SK-N-SH (cell line): ENCODE measurements at regions not wholly inside any gene's neighbourhood (a gene's known extent, or its start where the extent isn't known, plus 50 kb on each side); places are given as distances from the start of the nearest gene placed in this dataset.

Experiments used
- CTCF ChIA-PET: fragments of 300-600, 350-600 bp; formaldehyde crosslinking; extraction: SDS; loops from one replicate; lab custom pipeline; 2021; lab: Yijun Ruan, JAX
- POLR2A ChIA-PET: fragments of 350-600 bp; sonication (Branson Sonifier 250); formaldehyde crosslinking; extraction: SDS; loops from one replicate; lab custom pipeline; 2020; ENCODE audit warnings: antibody characterized with exemption, inconsistent platforms; lab: Yijun Ruan, JAX
- DNase-seq: peaks from one replicate; pipeline ENCODE4 v3.0.0; 2012
- H2AFZ ChIP-seq: fragments of 200-600 bp; sonication (generic); 2 replicates; pipeline ENCODE4 v1.8.1; 2016; ENCODE audit warnings: antibody characterized with exemption, mild to moderate bottlenecking, low read depth
- H3F3A ChIP-seq: fragments of 200-600 bp; sonication (generic); replicated peaks from 2 replicates; pipeline ENCODE3; 2016; ENCODE audit warnings: antibody characterized with exemption, mild to moderate bottlenecking; ENCODE audit not compliant: insufficient read depth
- H3K27ac ChIP-seq, 2 experiments: fragments of 200-500 bp in 1 of 2; fragments of 200-600 bp in 1 of 2; sonication (Bioruptor generic) in 1 of 2; sonication (generic), shearing (Covaris generic) in 1 of 2; 2 replicates each; pipeline versions ENCODE4 v1.5.1 to v1.6.1; 2014 to 2016; ENCODE audit warnings: low read depth in 2 of 2, inconsistent platforms in 1 of 2, low read length in 1 of 2, mild to moderate bottlenecking in 1 of 2, mixed read lengths in 1 of 2
- H3K27me3 ChIP-seq: fragments of 200-600 bp; sonication (generic), shearing (Covaris generic); 2 replicates; pipeline ENCODE4 v1.6.1; 2016; ENCODE audit warnings: mixed run types; ENCODE audit not compliant: insufficient read depth
- H3K36me3 ChIP-seq, 2 experiments: fragments of 200-500 bp in 1 of 2; fragments of 200-600 bp in 1 of 2; sonication (Bioruptor generic) in 1 of 2; sonication (generic) in 1 of 2; replicated peaks in 1 of 2; 2 replicates each; pipeline versions ENCODE3 to v1.5.1; 2014 to 2016; ENCODE audit warnings: low read length in 1 of 2, mild to moderate bottlenecking in 1 of 2; ENCODE audit not compliant: insufficient read depth in 2 of 2, control insufficient read depth in 1 of 2
- H3K4me1 ChIP-seq, 2 experiments: fragments of 200-500 bp in 1 of 2; fragments of 200-600 bp in 1 of 2; sonication (Bioruptor generic) in 1 of 2; sonication (generic), shearing (Covaris generic) in 1 of 2; 2 replicates each; pipeline versions ENCODE4 v1.5.1 to v1.6.1; 2014 to 2016; ENCODE audit warnings: low read depth in 1 of 2, low read length in 1 of 2, mixed run types in 1 of 2; ENCODE audit not compliant: insufficient read depth in 2 of 2, control insufficient read depth in 1 of 2
- H3K4me2 ChIP-seq: fragments of 200-600 bp; sonication (generic), shearing (Covaris generic); 2 replicates; pipeline ENCODE4 v1.6.1; 2017; ENCODE audit warnings: mixed run types
- H3K4me3 ChIP-seq, 2 experiments: fragments of 200-500 bp in 1 of 2; fragments of 200-600 bp in 1 of 2; sonication (Bioruptor generic) in 1 of 2; sonication (generic), shearing (Covaris generic) in 1 of 2; 2 replicates each; pipeline versions ENCODE4 v1.5.1 to v1.8.1; 2014 to 2016; ENCODE audit warnings: low read depth in 2 of 2, inconsistent platforms in 1 of 2, low read length in 1 of 2, mild to moderate bottlenecking in 1 of 2, mixed read lengths in 1 of 2, moderate library complexity in 1 of 2
- H3K79me2 ChIP-seq: fragments of 200-600 bp; sonication (generic); 2 replicates; pipeline ENCODE4 v1.8.1; 2017; ENCODE audit warnings: mild to moderate bottlenecking; ENCODE audit not compliant: insufficient read depth
- H3K9ac ChIP-seq: fragments of 200-600 bp; sonication (generic); 2 replicates; pipeline ENCODE4 v1.6.1; 2017; ENCODE audit warnings: mixed run types
- H3K9me2 ChIP-seq: fragments of 200-600 bp; sonication (generic); 2 replicates; pipeline ENCODE4 v1.6.1; 2017; ENCODE audit warnings: mixed run types
- H3K9me3 ChIP-seq: fragments of 200-600 bp; sonication (generic); 2 replicates; pipeline ENCODE4 v1.6.1; 2017; ENCODE audit warnings: mixed run types, mild to moderate bottlenecking, moderate library complexity
- H4K20me1 ChIP-seq: fragments of 200-600 bp; sonication (generic); 2 replicates; pipeline ENCODE4 v1.6.1; 2017; ENCODE audit warnings: mild to moderate bottlenecking, mixed run types; ENCODE audit not compliant: insufficient read depth
- CTCF ChIP-seq: fragments of 200-600 bp; sonication (generic); IDR thresholded peaks from 2 replicates; pipeline ENCODE4 v1.6.1; 2017; ENCODE audit warnings: antibody characterized with exemption, mild to moderate bottlenecking, moderate library complexity
- FOXJ3 ChIP-seq: sonication (generic); formaldehyde crosslinking; IDR thresholded peaks from 2 replicates; pipeline ENCODE4 v1.5.1; 2020; ENCODE audit warnings: mild to moderate bottlenecking, missing genetic modification reagents
- GABPA ChIP-seq: IDR thresholded peaks from 2 replicates; pipeline ENCODE4 v1.4.0; 2012; ENCODE audit warnings: low read depth, mild to moderate bottlenecking
- POLR2AphosphoS5 ChIP-seq: IDR thresholded peaks from 2 replicates; pipeline ENCODE4 v1.6.1; 2012; ENCODE audit warnings: low read depth, low read length
- RAD21 ChIP-seq: IDR thresholded peaks from 2 replicates; pipeline ENCODE4 v1.6.1; 2012; ENCODE audit warnings: mild to moderate bottlenecking, low read length
- REST ChIP-seq: IDR thresholded peaks from 2 replicates; pipeline ENCODE4 v1.6.1; 2012; ENCODE audit warnings: mild to moderate bottlenecking, low read depth, low read length, moderate library complexity
- RXRA ChIP-seq: IDR thresholded peaks from 2 replicates; pipeline ENCODE4 v1.4.0; 2012; ENCODE audit warnings: low read depth, mild to moderate bottlenecking, borderline replicate concordance
- SMC3 ChIP-seq: IDR thresholded peaks from 2 replicates; pipeline ENCODE4 v1.6.1; 2012; ENCODE audit warnings: low read depth, low read length, improper control_type of control experiment
- TCF12 ChIP-seq: IDR thresholded peaks from 2 replicates; pipeline ENCODE4 v1.4.0; 2012
- WGBS: methylation state at CpG from one replicate; pipeline ENCODE4 v1.1.6; 2017; ENCODE audit warnings: low lambda C conversion rate; 5-methylcytosine and 5-hydroxymethylcytosine counted together

- H3K79me2 ChIP-seq = no peaks in the 10 kb centered on the region
- H3K27me3 ChIP-seq = no peaks in the 10 kb centered on the region
- H4K20me1 ChIP-seq = no peaks in the 10 kb centered on the region
- POLR2A ChIA-PET = no interaction called here
- no peaks in the 10 kb centered on the region for H3K9me3 ChIP-seq
- no peaks in the 10 kb centered on the region for H3K4me1 ChIP-seq
- H3K9me2 ChIP-seq = no peaks in the 10 kb centered on the region
- H3K4me2 ChIP-seq = no peak overlapping the region
- H3K4me3 ChIP-seq = peak overlapping the region in 1 of 2 experiments; percentile 4; a peak in 1 of 4 replicates
- peak; percentile 55 for DNase-seq
- CTCF ChIA-PET = interaction anchor here (0.7 to 4.3 kb wide), 12 partner anchors 10 to 1115 kb away, joined by 3 to 81 read pairs (median 4); partner anchors contain the start of gene BASP1
- H2AFZ ChIP-seq = no peak overlapping the region
- TF ChIP-seq RAD21 (peak; percentile 86), RXRA (no peak), CTCF (peak; percentile 74), FOXJ3 (no peak), SMC3 (peak; percentile 85)
- TF ChIP-seq, all 33 proteins: peak for 3
- 9% methylated on average over 8 of the region's 8 CpGs for WGBS
- no peaks in the 10 kb centered on the region for H3F3A ChIP-seq
- no peak overlapping the region for H3K9ac ChIP-seq
- H3K36me3 ChIP-seq = no peaks in the 10 kb centered on the region
- H3K27ac ChIP-seq = no peak overlapping the region
Measured at GRCh38 chr5:18305288-18305924, 671.1 kb downstream of the TAF11L14 start.

- H2AFZ ChIP-seq = no peak overlapping the region
- no peaks in the 10 kb centered on the region for H3K9me2 ChIP-seq
- H3K4me1 ChIP-seq = no peaks in the 10 kb centered on the region
- H3F3A ChIP-seq = no peaks in the 10 kb centered on the region
- no peak overlapping the region for H3K9ac ChIP-seq
- no peaks in the 10 kb centered on the region for H3K79me2 ChIP-seq
- no peak overlapping the region for H3K4me2 ChIP-seq
- ChIA-PET CTCF (interaction anchor here (1.1 kb wide), 1 partner anchor 1095 kb away, joined by 5 read pairs; no protein-coding TSS in a partner anchor), POLR2A (no interaction called here)
- no peak overlapping the region for H3K27ac ChIP-seq
- no peak overlapping the region for H3K4me3 ChIP-seq
- H4K20me1 ChIP-seq = no peaks in the 10 kb centered on the region
- WGBS = 21% methylated on average over 3 of the region's 3 CpGs
- DNase-seq = peak; percentile 16
- H3K9me3 ChIP-seq = no peaks in the 10 kb centered on the region
- H3K27me3 ChIP-seq = no peaks in the 10 kb centered on the region; the same call in 1 of the 2 replicates
- no peaks in the 10 kb centered on the region for H3K36me3 ChIP-seq
- no peak for TF ChIP-seq TCF12
- no peak for TF ChIP-seq GABPA
- no peak for TF ChIP-seq REST
- no peak for TF ChIP-seq POLR2AphosphoS5
Measured at GRCh38 chr5:18311266-18311665, 677.0 kb downstream of the TAF11L14 start.
